MCF 10A (cell line): ENCODE measurements at regions not wholly inside any gene's neighbourhood (a gene's known extent, or its start where the extent isn't known, plus 50 kb on each side); places are given as distances from the start of the nearest gene placed in this dataset.

Source experiments
- BruUV-seq: library from RNA; stranded (reverse); fragments of 400-500 nt; replicated peaks from 2 replicates; lab custom pipeline; 2021; lab: Mats Ljungman, UMichigan
- CTCF ChIA-PET: fragments of 300-600 bp; sonication (Branson Sonifier 250); formaldehyde crosslinking; extraction: SDS; loops from one replicate; lab custom pipeline; 2021; ENCODE audit warnings: antibody characterized with exemption, inconsistent platforms; lab: Yijun Ruan, JAX
- POLR2A ChIA-PET: fragments of 300-600, 350-650 bp; sonication (Branson Sonifier 250); formaldehyde crosslinking; extraction: SDS; loops from one replicate; lab custom pipeline; 2020; ENCODE audit warnings: antibody characterized with exemption, inconsistent platforms; lab: Yijun Ruan, JAX
- DNase-seq: peaks from one replicate; pipeline ENCODE4 v3.0.0-alpha.2; 2018; ENCODE audit not compliant: unreplicated experiment
- H3K27ac Mint-ChIP-seq: one replicate; pipeline ENCODE4 v1.8.0; 2022; ENCODE audit warnings: mild to moderate bottlenecking, low read depth, mixed read lengths; ENCODE audit not compliant: unreplicated experiment
- H3K27me3 Mint-ChIP-seq: one replicate; pipeline ENCODE4 v1.8.0; 2022; ENCODE audit warnings: mixed read lengths; ENCODE audit not compliant: insufficient read depth, unreplicated experiment
- H3K36me3 Mint-ChIP-seq: one replicate; pipeline ENCODE4 v1.8.0; 2022; ENCODE audit warnings: mild to moderate bottlenecking, moderate library complexity, mixed read lengths; ENCODE audit not compliant: insufficient read depth, unreplicated experiment
- H3K4me1 Mint-ChIP-seq: one replicate; pipeline ENCODE4 v1.8.0; 2022; ENCODE audit warnings: mixed read lengths; ENCODE audit not compliant: insufficient read depth, unreplicated experiment
- H3K4me3 Mint-ChIP-seq: one replicate; pipeline ENCODE4 v1.8.0; 2022; ENCODE audit warnings: mild to moderate bottlenecking, moderate library complexity, mixed read lengths; ENCODE audit not compliant: unreplicated experiment
- H3K9me3 Mint-ChIP-seq: one replicate; pipeline ENCODE4 v1.8.0; 2022; ENCODE audit warnings: mixed read lengths; ENCODE audit not compliant: unreplicated experiment
- CTCF ChIP-seq: fragments of 200-600 bp; IDR thresholded peaks from one replicate; pipeline ENCODE4 v1.8.0; 2022; ENCODE audit warnings: antibody characterized with exemption, mild to moderate bottlenecking; ENCODE audit not compliant: unreplicated experiment
- intact Hi-C: fragments of 100-400 bp; cut with micrococcal nuclease; formaldehyde crosslinking; loops from 2 replicates; pipeline ENCODE4 v1.14.1; 2022

- no peaks in the 10 kb centered on the region for H3K36me3 Mint-ChIP-seq
- POLR2A ChIA-PET: interaction anchor here (0.6 to 0.7 kb wide), 2 partner anchors 16 to 153 kb away, joined by 3 to 6 read pairs; no protein-coding TSS in a partner anchor
These were observed 572.8 kb upstream of the FAM241A start for GRCh38 chr4:111572470-111572869.

GRCh38 chr4:111573386-111573785 is 571.9 kb upstream of the FAM241A start:
- no peaks in the 10 kb centered on the region for H3K36me3 Mint-ChIP-seq
- intact Hi-C loops: no loop called here
- no peak for TF ChIP-seq CTCF
- no peaks in the 10 kb centered on the region for H3K4me1 Mint-ChIP-seq
- DNase-seq: no peak
- no peak overlapping the region for H3K27ac Mint-ChIP-seq
- H3K4me3 Mint-ChIP-seq: no peak overlapping the region
- BruUV-seq: no TSS peak
- ChIA-PET POLR2A (interaction anchor here (0.6 kb wide), 1 partner anchor 17 kb away, joined by 4 read pairs; no protein-coding TSS in a partner anchor), CTCF (interaction anchor here (0.6 to 0.9 kb wide), 2 partner anchors 9 to 836 kb away, joined by 3 read pairs; no protein-coding TSS in a partner anchor)
- H3K27me3 Mint-ChIP-seq: no peaks in the 10 kb centered on the region
- no peaks in the 10 kb centered on the region for H3K9me3 Mint-ChIP-seq

More at GRCh38 chr4:111572470-111572869, 572.8 kb upstream of the FAM241A start:
- BruUV-seq: no TSS peak
- no peaks in the 10 kb centered on the region for H3K27me3 Mint-ChIP-seq
- H3K27ac Mint-ChIP-seq: no peak overlapping the region
- no peak overlapping the region for H3K4me3 Mint-ChIP-seq
- no peak for DNase-seq
- H3K9me3 Mint-ChIP-seq: no peaks in the 10 kb centered on the region
- no peak for TF ChIP-seq CTCF
- intact Hi-C loops: no loop called here
- CTCF ChIA-PET: interaction anchor here (0.5 to 0.6 kb wide), 2 partner anchors 16 to 800 kb away, joined by 3 to 4 read pairs; no protein-coding TSS in a partner anchor
- no peaks in the 10 kb centered on the region for H3K4me1 Mint-ChIP-seq

GRCh38 chr4:111579767-111580166 is 565.5 kb upstream of the FAM241A start:
- ChIA-PET POLR2A (no interaction called here), CTCF (interaction anchor here (0.7 kb wide), 1 partner anchor 524 kb away, joined by 3 read pairs; no protein-coding TSS in a partner anchor)
- H3K27me3 Mint-ChIP-seq: no peaks in the 10 kb centered on the region
- H3K9me3 Mint-ChIP-seq: peaks cover 12% of the 10 kb centered on the region
- no peak overlapping the region for H3K4me3 Mint-ChIP-seq
- H3K36me3 Mint-ChIP-seq: no peaks in the 10 kb centered on the region
- TF ChIP-seq CTCF: no peak
- intact Hi-C loops: no loop called here
- no peak overlapping the region for H3K27ac Mint-ChIP-seq
- H3K4me1 Mint-ChIP-seq: no peaks in the 10 kb centered on the region
- no TSS peak for BruUV-seq
- DNase-seq: no peak

- DNase-seq: no peak
- Mint-ChIP-seq H3K27me3 (no peaks in the 10 kb centered on the region), H3K4me3 (no peak overlapping the region), H3K27ac (no peak overlapping the region), H3K4me1 (no peaks in the 10 kb centered on the region), H3K36me3 (no peaks in the 10 kb centered on the region), H3K9me3 (no peaks in the 10 kb centered on the region)
- BruUV-seq: no TSS peak
- TF ChIP-seq CTCF: no peak
- intact Hi-C loops: no loop called here
- ChIA-PET POLR2A (no interaction called here), CTCF (interaction anchor here (0.6 to 1.1 kb wide), 3 partner anchors 9 to 356 kb away, joined by 3 to 4 read pairs (median 3); no protein-coding TSS in a partner anchor)
These were observed 549.8 kb upstream of the FAM241A start for GRCh38 chr4:111595456-111595855.
